ENCODE measurements at regions not wholly inside any gene's neighbourhood (a gene's known extent, or its start where the extent isn't known, plus 50 kb on each side); places are given as distances from the start of the nearest gene placed in this dataset.
"Not testable (repeated sequence)": the region's sequence is repeated elsewhere in the genome, so short reads cannot be mapped to it uniquely, and the experiment has no call there.

DNA sequence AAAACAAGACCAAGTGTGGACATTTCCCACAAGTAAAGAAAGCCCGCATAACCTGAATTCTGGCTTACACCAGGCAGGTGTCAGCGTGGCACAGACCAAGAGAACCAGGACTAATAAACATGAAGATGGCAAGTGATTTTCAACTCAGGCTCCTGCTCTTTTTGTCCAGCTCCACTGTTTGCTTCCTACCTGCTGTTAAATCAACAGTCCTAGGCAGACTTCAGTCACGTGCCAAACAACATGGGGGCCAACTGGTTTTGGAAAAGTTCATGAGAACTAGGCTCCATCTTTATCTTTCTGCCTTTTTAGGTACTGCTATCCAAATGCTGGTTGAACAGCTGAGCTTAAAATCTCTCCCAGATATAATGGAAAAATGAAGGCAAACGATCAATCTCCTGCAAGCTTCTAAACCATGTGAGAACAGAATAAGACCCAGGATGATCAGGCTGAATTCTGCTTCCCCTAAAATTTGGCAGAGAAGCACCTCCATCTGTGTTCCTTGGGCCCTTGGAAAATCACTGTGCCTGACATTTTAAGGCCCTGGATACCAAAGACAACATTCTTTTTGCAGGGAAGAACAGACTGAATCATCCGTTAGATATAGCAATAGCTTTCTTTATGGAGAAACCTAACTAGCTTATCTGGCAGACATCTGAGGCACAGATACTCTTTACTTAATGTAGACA is 215.6 kb upstream of the USP15 start:
- intact Hi-C loops (cut with DNase I): no loop called here
- Histone ChIP-seq H3K27ac (no peak overlapping the region), H3K4me3 (no peak overlapping the region), H3K9me3 (no peaks in the 10 kb centered on the region), H3K36me3 (no peaks in the 10 kb centered on the region), H3K4me1 (no peaks in the 10 kb centered on the region), H3K27me3 (no peaks in the 10 kb centered on the region)
- TF ChIP-seq CTCF (IDR thresholded peaks at IDR 0.05): no peak
- TF ChIP-seq POLR2A (IDR thresholded peaks at IDR 0.05): no peak
- 58 to 69% methylated on average over 5 of the region's 5 CpGs for WGBS, 2 donors
- no peak for DNase-seq

DNA sequence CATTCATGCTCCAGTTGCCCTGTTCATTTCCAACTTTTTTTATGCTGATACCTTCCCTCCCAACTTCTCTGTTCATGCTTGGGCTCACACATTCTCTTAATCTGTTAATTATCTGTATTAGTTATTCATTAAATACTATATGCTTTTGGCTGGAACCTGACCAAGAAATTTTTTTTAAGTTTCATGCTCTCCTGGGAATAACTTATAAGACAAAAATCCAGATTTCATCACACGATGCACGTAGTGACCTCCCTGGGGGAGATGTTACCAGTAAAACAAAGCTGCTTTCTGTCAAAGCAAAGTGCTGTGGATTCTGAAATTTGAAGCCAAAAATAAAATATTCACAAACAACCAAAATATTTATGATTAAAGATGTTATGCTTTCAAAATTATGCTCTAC is 215.0 kb upstream of the USP15 start:
- no peaks in the 10 kb centered on the region for H3K36me3 ChIP-seq
- TF ChIP-seq CTCF (IDR thresholded peaks at IDR 0.05): no peak
- TF ChIP-seq POLR2A (IDR thresholded peaks at IDR 0.05): no peak
- no peaks in the 10 kb centered on the region for H3K9me3 ChIP-seq
- no peak for DNase-seq
- H3K27me3 ChIP-seq: no peaks in the 10 kb centered on the region
- no peaks in the 10 kb centered on the region for H3K4me1 ChIP-seq
- H3K4me3 ChIP-seq: no peak overlapping the region
- intact Hi-C loops (cut with DNase I): no loop called here
- WGBS, 2 donors: 53 to 65% methylated on average over 2 of the region's 2 CpGs
- no peak overlapping the region for H3K27ac ChIP-seq

GRCh38 chr12:62050785-62051184 is 209.4 kb upstream of the USP15 start:
- Histone ChIP-seq H3K27me3 (no peaks in the 10 kb centered on the region), H3K4me3 (no peak overlapping the region), H3K9me3 (no peaks in the 10 kb centered on the region), H3K4me1 (no peaks in the 10 kb centered on the region), H3K36me3 (no peaks in the 10 kb centered on the region), H3K27ac (no peak overlapping the region)
- intact Hi-C loops (cut with DNase I): no loop called here
- DNase-seq: no peak
- TF ChIP-seq POLR2A (IDR thresholded peaks at IDR 0.05) (no peak), CTCF (IDR thresholded peaks at IDR 0.05) (no peak)
- 80 to 93% methylated on average over 2 of the region's 2 CpGs for WGBS, 2 donors

DNA sequence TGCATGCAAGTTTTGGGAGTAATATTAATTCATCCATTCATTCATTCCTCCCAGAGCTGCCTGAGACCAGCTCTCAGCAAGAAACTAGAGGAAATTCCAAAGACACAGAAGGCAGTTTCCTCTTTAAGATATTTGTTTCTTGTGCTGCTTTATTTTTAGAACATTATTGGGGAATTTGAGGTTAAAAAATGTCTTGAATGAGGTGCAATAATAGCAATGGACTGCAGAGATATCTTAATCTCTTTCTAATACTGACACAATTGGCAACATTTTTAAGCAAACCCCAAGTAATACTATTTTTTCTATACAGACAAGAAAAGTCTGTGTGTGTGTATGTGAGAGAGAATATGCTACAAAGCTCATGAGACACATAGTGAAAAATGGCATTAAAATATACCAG is 190.2 kb upstream of the USP15 start:
- Histone ChIP-seq H3K27ac (no peak overlapping the region), H3K36me3 (no peaks in the 10 kb centered on the region), H3K4me1 (no peaks in the 10 kb centered on the region), H3K4me3 (no peak overlapping the region), H3K9me3 (no peaks in the 10 kb centered on the region), H3K27me3 (no peaks in the 10 kb centered on the region)
- intact Hi-C loops (cut with DNase I): no loop called here
- TF ChIP-seq POLR2A (IDR thresholded peaks at IDR 0.05): no peak
- no peak for TF ChIP-seq CTCF (IDR thresholded peaks at IDR 0.05)
- DNase-seq: no peak

- not testable (repeated sequence) for H3K4me1 ChIP-seq
These were observed 187.0 kb upstream of the USP15 start for GRCh38 chr12:62073236-62073635.

DNA sequence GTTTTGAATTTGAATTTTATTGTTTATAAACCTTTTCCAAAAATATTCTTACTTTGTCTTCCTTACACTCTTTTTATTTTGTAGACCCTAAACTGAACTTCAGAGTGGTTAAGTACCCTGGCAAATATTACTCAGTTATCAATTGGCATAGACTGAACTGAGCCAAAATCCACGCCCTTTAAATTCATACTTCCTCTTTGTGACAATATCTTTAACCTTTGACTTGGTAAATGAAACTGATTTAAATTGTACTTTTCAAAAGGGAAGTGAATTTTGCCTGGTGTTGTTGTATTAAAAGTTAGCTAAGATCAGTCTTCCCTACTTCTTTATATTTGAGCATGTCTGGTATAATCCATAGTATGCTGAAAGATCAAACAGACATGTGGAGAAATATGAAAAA is 184.3 kb upstream of the USP15 start:
- Histone ChIP-seq H3K4me1 (no peaks in the 10 kb centered on the region), H3K36me3 (no peaks in the 10 kb centered on the region), H3K27ac (no peak overlapping the region), H3K27me3 (no peaks in the 10 kb centered on the region), H3K9me3 (no peaks in the 10 kb centered on the region), H3K4me3 (no peak overlapping the region)
- TF ChIP-seq CTCF (IDR thresholded peaks at IDR 0.05) (no peak), POLR2A (IDR thresholded peaks at IDR 0.05) (no peak)
- intact Hi-C loops (cut with DNase I): no loop called here
- 37 to 38% methylated on average over 1 of the region's 1 CpG for WGBS, 2 donors
- DNase-seq: no peak

More at GRCh38 chr12:62073236-62073635, 187.0 kb upstream of the USP15 start:
- H3K9me3 ChIP-seq; H3K36me3 ChIP-seq; intact Hi-C loops (cut with DNase I); H3K27ac ChIP-seq; H3K4me3 ChIP-seq; H3K27me3 ChIP-seq; DNase-seq: not testable (repeated sequence)
